ENCODE measurements at regions not wholly inside any gene's neighbourhood (a gene's known extent, or its start where the extent isn't known, plus 50 kb on each side); places are given as distances from the start of the nearest gene placed in this dataset.
"Not testable (repeated sequence)": the region's sequence is repeated elsewhere in the genome, so short reads cannot be mapped to it uniquely, and the experiment has no call there.

GRCh38 chr3:78314327-78314726 lies 1274.4 kb downstream of the ROBO2 start:
- no peak for DNase-seq (ENCODE audit: low read depth)

DNA sequence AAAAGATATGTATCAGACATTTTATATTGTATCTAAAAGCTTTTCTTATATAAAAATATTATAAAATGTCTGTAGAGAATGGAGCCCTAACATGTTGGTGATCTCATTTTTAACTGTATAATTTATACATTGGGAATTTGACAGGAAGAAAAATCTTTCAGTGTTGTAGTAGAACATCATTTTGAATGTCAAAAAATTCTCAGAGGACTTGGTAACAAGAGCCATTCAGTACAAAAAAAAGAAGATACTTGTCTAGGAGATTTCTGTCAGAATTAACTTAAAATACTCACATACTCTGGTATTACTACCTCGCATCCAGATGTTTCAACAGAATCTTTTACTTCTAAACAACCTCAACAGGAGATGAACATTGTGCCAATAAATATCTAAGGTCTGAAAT lies 1277.9 kb downstream of the ROBO2 start:
- DNase-seq (ENCODE audit: low read depth): no peak

GRCh38 chr3:78322780-78323179 lies 1282.9 kb downstream of the ROBO2 start:
- no peak for DNase-seq (ENCODE audit: low read depth)

GRCh38 chr3:78337801-78338211 lies 1297.9 kb downstream of the ROBO2 start:
- DNase-seq (ENCODE audit: low read depth): peak; percentile 27

GRCh38 chr3:78338405-78338804 lies 1298.5 kb downstream of the ROBO2 start:
- no peak for DNase-seq (ENCODE audit: low read depth)

DNA sequence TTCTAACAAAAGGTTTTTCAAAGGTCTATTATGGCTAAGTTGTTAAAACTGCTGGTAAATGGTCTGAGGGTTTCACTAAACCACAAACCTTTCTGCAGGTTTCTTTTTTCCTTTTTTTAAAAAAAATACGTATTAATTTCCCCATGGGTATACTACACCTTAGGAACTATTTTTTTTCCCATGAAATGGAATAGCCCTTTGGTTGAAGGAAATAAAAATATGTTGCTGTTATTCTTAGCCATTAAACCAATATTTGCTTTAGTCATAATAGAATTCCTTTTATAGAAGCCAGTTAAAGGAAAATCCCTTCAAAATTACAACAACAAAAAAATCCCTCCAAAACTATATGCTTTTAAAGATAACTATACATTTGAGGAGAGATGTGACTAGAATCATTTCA lies 1303.3 kb downstream of the ROBO2 start:
- no peak for DNase-seq (ENCODE audit: low read depth)

- not testable (repeated sequence) for DNase-seq (ENCODE audit: low read depth)
Measured at GRCh38 chr3:78344267-78344666, 1304.4 kb downstream of the ROBO2 start.

DNA sequence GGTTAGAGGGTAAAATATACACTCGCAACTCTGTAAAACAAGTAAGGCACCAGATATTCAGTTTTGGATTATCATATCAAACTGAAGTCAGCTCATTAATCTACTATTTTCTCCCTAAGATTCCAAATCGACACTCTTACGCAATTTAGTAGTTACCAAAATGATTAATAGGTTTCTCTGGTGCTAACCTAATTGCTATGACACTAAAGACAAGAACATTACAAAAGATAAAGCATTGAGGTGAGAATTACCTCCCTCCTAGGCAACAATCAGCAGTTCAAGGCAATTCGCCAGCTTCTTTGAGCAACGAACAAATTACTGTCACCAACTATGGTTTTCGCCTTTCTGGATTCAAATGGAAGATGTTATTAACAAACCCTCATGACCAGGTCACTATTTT lies 1305.0 kb downstream of the ROBO2 start:
- DNase-seq (ENCODE audit: low read depth): no peak

- DNase-seq (ENCODE audit: low read depth): no peak
Measured at GRCh38 chr3:78347176-78347575, 1307.3 kb downstream of the ROBO2 start.

- DNase-seq (ENCODE audit: low read depth): no peak
Measured at GRCh38 chr3:78348664-78349063, 1308.8 kb downstream of the ROBO2 start.

- no peak for DNase-seq (ENCODE audit: low read depth)
Measured at GRCh38 chr3:78349571-78349970, 1309.7 kb downstream of the ROBO2 start.

- no peak for DNase-seq (ENCODE audit: low read depth)
Measured at GRCh38 chr3:78351334-78351733, 1311.4 kb downstream of the ROBO2 start.

GRCh38 chr3:78353231-78353630 lies 1313.3 kb downstream of the ROBO2 start:
- no peak for DNase-seq (ENCODE audit: low read depth)

DNA sequence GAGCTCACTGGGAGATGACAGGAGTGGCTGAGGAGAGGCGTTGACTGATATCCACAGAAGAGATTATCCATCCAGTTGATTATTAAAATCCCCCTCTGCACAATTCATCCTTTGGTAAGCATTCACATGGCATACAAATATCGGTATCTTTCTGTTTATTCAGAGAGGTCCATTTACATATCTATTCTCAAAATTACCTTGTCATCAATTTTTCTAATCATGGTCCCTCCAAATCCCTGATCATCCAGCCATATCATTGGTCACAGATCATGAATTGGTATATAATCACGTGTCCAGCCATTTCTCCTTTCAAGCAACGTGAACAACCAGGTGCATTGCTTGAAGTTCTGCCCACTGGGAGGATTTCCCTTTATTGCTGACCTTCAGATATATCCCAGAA lies 1321.0 kb downstream of the ROBO2 start:
- DNase-seq (ENCODE audit: low read depth): no peak

GRCh38 chr3:78368636-78369345 lies 1328.9 kb downstream of the ROBO2 start:
- DNase-seq (ENCODE audit: low read depth): no peak

- no peak for DNase-seq (ENCODE audit: low read depth)
Measured at GRCh38 chr3:78390221-78390620, 1350.3 kb downstream of the ROBO2 start.

GRCh38 chr3:78398401-78398800 lies 1358.5 kb downstream of the ROBO2 start:
- DNase-seq (ENCODE audit: low read depth): no peak

GRCh38 chr3:78402720-78403119 lies 1362.8 kb downstream of the ROBO2 start:
- no peak for DNase-seq (ENCODE audit: low read depth)

DNA sequence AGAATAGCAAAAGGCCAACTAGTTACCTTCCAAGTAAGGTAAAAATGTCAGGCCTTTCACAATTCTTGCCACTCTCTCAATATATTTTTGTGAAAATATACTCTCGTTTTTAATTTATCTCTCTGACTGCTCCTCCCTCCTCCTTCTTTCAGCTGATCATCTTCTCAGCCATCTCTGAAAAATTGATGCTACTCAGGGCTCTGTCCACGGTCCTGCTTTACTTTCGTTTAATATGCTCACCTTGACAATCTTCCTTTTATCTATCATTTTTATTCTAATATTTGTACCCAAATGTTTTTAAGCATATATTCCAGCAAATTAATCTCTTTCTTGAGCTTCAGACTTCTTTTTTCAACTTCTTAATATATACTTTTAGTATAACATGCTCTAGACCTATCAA lies 1362.1 kb downstream of the ROBO1 start:
- DNase-seq (ENCODE audit: low read depth): no peak

DNA sequence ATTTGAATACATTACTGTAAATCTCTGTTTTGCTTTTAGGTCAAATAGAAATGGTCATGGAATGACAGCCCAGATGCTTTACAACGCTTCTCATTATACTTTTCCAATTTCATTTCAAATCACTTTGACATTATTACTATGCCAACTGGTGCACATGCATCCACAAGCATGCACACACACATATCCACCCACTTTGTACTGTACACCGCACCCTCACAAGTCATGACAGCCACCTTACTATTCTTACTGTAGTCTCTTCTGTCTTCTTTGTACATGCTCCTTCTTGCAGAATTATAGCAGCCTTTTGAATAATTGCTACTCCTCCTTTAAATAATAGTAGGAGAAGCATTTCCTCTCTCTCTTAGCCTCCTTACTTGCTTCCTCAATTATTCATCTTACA lies 1361.4 kb downstream of the ROBO1 start:
- DNase-seq (ENCODE audit: low read depth): no peak

GRCh38 chr3:78410077-78410476 lies 1357.7 kb downstream of the ROBO1 start:
- DNase-seq (ENCODE audit: low read depth): no peak

DNA sequence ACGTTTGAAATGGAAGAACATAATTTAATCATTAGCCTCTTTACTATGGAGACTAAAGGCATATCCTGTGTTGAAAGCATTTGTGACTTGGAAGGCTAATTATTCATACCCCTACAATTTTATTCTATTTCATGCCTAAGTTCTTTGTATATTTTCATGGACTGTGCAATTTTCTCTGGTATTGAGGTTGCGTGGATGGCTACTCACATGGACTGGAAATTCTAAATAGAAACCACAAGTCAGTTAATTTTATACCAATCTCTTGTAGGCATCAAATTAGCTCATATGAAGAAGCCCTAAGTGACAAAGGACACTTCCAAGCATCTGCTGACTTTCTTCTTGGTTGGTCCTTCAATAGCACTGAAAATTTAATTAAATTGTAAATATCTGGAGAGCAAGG lies 1353.5 kb downstream of the ROBO1 start:
- no peak for DNase-seq (ENCODE audit: low read depth)

DNA sequence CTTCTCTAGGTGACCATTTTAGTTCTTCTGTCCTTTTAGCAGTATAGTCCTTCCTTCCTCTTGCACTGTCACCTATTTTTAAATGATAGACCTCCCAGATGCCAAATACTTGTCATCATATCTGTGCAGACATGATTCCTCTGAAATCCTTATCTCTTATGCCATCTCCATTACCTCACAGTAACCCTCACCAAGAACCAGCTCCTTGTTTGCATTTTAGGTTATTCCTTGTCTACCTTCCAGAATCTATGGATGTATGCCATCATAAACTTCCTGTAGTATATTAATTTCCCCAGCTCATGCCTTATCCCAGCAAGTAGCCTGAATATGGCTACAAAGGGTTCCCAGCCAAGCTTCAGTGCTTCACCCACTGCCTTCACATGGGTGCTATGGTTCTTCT lies 1347.2 kb downstream of the ROBO1 start:
- no peak for DNase-seq (ENCODE audit: low read depth)

GRCh38 chr3:78421247-78421966 lies 1346.4 kb downstream of the ROBO1 start:
- no peak for DNase-seq (ENCODE audit: low read depth)
